ENCODE measurements at regions not wholly inside any gene's neighbourhood (a gene's known extent, or its start where the extent isn't known, plus 50 kb on each side); places are given as distances from the start of the nearest gene placed in this dataset.

DNA sequence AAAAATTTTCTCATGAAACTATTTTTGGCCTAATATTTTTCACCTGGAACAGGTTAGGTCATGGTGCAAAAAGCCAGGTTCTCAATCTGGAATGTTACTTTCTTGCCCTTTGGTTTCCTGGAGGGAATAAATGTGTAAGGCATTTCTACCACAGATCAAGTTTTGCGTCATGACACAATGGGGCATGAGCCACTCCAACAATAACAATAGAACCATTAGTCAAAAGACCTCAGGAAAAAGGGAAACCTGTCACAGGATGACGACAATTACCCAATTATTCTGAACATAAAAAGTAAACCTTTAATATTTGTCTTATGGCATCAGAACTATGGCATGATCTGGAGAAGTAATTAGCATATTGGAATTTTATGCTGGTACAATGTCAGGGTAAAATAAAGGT lies 88.2 kb upstream of the HNRNPA3 start:
- intact Hi-C loops (cut with DNase I) = no loop called here
- TF ChIP-seq, protein P1, sequence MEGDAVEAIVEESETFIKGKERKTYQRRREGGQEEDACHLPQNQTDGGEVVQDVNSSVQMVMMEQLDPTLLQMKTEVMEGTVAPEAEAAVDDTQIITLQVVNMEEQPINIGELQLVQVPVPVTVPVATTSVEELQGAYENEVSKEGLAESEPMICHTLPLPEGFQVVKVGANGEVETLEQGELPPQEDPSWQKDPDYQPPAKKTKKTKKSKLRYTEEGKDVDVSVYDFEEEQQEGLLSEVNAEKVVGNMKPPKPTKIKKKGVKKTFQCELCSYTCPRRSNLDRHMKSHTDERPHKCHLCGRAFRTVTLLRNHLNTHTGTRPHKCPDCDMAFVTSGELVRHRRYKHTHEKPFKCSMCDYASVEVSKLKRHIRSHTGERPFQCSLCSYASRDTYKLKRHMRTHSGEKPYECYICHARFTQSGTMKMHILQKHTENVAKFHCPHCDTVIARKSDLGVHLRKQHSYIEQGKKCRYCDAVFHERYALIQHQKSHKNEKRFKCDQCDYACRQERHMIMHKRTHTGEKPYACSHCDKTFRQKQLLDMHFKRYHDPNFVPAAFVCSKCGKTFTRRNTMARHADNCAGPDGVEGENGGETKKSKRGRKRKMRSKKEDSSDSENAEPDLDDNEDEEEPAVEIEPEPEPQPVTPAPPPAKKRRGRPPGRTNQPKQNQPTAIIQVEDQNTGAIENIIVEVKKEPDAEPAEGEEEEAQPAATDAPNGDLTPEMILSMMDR (IDR thresholded peaks at IDR 0.05) = no peak

DNA sequence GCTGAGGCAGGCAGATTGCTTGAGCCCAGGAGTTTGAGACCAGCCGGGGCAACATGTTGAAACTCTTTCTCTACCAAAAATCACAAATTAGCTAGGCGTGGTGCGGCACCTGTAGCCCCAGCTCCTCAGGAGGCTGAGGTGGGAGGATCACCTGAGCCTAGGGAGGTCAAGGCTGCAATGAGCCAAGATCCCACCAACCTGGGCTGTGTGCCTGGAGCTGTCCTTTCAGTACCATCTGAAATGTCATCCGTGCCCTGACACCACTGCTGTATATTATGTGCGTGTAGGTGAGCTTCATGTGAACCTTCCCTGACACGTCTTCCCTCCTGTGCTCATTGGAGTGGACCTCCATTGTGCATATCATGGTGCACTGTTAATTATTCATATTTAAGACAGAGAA lies 84.8 kb upstream of the HNRNPA3 start:
- intact Hi-C loops (cut with DNase I) = no loop called here
- Histone ChIP-seq H3K27me3 (peaks cover 0 to 30% (median 9%) of the 10 kb centered on the region in 7 donors), H3K9me3 (peaks cover 0 to 6% (median 0%) of the 10 kb centered on the region in 11 donors), H3K4me3 (no peak overlapping the region), H3K4me1 (no peaks in the 10 kb centered on the region), H3K36me3 (no peaks in the 10 kb centered on the region), H3K27ac (no peak overlapping the region)
- 93 to 94% methylated on average over 6 of the region's 6 CpGs for WGBS, 2 donors
- DNase-seq (no peak), ATAC-seq (no peak)
- TF ChIP-seq, protein P1 (IDR thresholded peaks at IDR 0.05) = no peak

More for the DNA sequence above, 88.2 kb upstream of the HNRNPA3 start:
- H3K27ac ChIP-seq = no peak overlapping the region
- peaks cover 0 to 24% (median 8%) of the 10 kb centered on the region in 7 donors for H3K27me3 ChIP-seq
- ATAC-seq (no peak), DNase-seq (no peak)
- H3K4me3 ChIP-seq = no peak overlapping the region
- WGBS, 2 donors = 68% methylated on average over 2 of the region's 2 CpGs
- peaks cover 0 to 6% (median 0%) of the 10 kb centered on the region in 11 donors for H3K9me3 ChIP-seq
- no peaks in the 10 kb centered on the region for H3K4me1 ChIP-seq
- no peaks in the 10 kb centered on the region for H3K36me3 ChIP-seq

- DNase-seq = no peak
- H3K4me3 ChIP-seq = no peak overlapping the region
- H3K9me3 ChIP-seq = peaks cover 0 to 6% (median 0%) of the 10 kb centered on the region in 11 donors
- no peaks in the 10 kb centered on the region for H3K4me1 ChIP-seq
- H3K27me3 ChIP-seq = peaks cover 0 to 34% (median 9%) of the 10 kb centered on the region in 7 donors
- no peak for ATAC-seq
- intact Hi-C loops (cut with DNase I) = no loop called here
- TF ChIP-seq, protein P1 (IDR thresholded peaks at IDR 0.05) = no peak
- WGBS, 2 donors = 84 to 92% methylated on average over 3 of the region's 3 CpGs
- H3K27ac ChIP-seq = no peak overlapping the region
- H3K36me3 ChIP-seq = no peaks in the 10 kb centered on the region
These were observed 83.0 kb upstream of the HNRNPA3 start for GRCh38 chr2:177129610-177130009.

DNA sequence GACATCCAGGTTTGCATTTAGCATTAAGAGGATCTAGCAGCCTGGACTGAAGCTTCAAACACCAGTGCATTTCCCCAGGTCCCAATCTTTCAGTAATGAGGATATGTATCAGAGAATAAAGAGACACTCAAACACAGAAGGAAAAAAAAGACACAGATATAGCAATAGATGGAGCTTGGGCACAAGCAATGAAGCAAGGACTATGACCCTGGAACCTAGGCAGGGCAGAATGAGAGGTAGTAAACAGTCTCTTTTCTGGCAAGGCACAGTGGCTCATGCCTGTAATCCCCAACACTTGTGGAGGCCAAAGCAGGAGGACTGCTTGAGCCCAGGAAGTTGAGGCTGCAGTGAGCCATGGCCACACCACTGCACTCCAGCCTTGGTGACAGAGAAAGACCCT lies 80.7 kb upstream of the HNRNPA3 start:
- no peak overlapping the region for H3K4me3 ChIP-seq
- no peak overlapping the region for H3K27ac ChIP-seq
- peaks cover 0 to 6% (median 0%) of the 10 kb centered on the region in 11 donors for H3K9me3 ChIP-seq
- H3K4me1 ChIP-seq = no peaks in the 10 kb centered on the region
- H3K27me3 ChIP-seq = peaks cover 0 to 34% (median 6%) of the 10 kb centered on the region in 7 donors
- DNase-seq (no peak), ATAC-seq (no peak)
- no peaks in the 10 kb centered on the region for H3K36me3 ChIP-seq
- intact Hi-C loops (cut with DNase I) = no loop called here
- TF ChIP-seq, protein P1 (IDR thresholded peaks at IDR 0.05) = no peak

All from heart right ventricle (tissue), 16 donors.